ENCODE measurements at regions not wholly inside any gene's neighbourhood (a gene's known extent, or its start where the extent isn't known, plus 50 kb on each side); places are given as distances from the start of the nearest gene placed in this dataset.

DNA sequence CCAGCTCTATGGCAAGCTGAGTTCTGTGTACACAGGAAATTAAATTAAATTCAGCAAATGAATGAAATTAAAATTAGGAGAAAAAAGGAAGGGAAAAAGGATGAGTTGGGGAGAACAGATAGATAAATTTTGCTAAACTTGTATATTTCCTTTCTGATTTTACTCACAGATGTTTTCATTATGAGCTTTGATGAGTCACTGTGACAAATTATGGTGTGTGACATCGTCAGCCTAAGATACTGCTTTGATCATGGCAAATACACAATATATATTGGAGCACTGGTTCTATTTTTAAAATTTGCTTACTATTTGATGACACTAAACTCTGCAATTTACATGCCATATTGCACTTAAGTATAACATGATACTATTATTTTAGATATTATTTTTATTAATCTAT lies 464.6 kb upstream of the SPHKAP start:
- TF ChIP-seq, protein P1, sequence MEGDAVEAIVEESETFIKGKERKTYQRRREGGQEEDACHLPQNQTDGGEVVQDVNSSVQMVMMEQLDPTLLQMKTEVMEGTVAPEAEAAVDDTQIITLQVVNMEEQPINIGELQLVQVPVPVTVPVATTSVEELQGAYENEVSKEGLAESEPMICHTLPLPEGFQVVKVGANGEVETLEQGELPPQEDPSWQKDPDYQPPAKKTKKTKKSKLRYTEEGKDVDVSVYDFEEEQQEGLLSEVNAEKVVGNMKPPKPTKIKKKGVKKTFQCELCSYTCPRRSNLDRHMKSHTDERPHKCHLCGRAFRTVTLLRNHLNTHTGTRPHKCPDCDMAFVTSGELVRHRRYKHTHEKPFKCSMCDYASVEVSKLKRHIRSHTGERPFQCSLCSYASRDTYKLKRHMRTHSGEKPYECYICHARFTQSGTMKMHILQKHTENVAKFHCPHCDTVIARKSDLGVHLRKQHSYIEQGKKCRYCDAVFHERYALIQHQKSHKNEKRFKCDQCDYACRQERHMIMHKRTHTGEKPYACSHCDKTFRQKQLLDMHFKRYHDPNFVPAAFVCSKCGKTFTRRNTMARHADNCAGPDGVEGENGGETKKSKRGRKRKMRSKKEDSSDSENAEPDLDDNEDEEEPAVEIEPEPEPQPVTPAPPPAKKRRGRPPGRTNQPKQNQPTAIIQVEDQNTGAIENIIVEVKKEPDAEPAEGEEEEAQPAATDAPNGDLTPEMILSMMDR (IDR thresholded peaks at IDR 0.05; ENCODE audit: low read depth, low read length) = no peak
- no peak for DNase-seq (ENCODE audit: extremely low read depth, low read depth)

DNA sequence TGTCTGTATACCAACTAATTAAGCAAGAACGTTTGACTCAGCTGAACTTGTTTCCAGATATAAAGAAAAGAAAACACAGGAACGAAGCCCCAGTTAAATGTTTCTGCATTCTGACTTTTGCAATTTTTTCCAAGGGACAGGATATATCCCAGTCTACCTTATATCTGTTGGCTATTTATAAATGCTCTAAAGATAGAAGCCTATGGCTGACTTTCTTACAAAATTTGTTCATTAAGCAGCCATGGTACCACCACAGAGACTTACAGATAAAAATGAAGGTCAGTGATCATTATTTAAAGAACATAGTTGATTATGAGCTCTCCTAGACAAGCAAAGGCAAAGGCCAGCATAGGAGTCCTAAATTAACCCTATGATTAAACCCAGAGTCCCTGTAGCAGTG lies 462.7 kb upstream of the SPHKAP start:
- DNase-seq (ENCODE audit: extremely low read depth, low read depth) = no peak
- TF ChIP-seq, protein P1 (IDR thresholded peaks at IDR 0.05; ENCODE audit: low read depth, low read length) = no peak

DNA sequence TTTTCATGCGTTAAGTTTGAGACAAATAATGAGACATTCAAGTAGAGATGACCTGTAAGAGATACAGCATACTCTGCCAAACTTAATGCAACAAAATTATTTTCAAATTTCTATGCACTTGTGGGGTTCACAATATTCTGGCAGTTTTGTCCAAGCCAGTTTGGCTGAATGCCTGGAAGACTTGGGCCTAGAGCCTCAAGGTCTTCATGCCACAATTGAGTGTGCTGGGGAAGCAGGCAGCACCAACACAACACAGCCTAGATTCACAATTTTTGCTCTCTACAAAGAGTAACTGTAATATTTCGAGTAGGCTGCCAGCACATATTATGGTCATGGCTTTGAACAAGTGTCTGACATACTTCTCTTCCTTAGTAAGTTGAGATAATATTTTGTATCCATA lies 461.4 kb upstream of the SPHKAP start:
- DNase-seq (ENCODE audit: extremely low read depth, low read depth) = no peak
- TF ChIP-seq, protein P1 (IDR thresholded peaks at IDR 0.05; ENCODE audit: low read depth, low read length) = no peak

DNA sequence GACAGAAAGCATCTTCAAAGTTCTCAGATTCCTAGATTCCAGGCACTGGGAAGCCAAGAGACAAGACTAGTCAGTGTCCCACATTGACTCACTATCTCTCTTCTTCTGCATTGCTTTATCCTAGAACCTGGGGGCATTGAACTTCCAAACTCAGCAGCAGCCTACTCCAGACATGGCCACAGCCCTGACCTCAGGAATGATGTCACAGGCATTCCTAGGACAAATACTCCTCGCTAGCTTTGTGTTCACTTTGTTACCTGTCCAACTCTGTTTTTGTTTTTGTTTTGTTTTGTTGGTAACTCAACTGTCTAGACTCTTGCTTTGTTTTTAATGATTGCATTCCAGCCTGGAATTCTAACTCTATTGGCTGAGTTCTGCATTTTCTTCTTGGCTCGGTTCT lies 449.3 kb upstream of the SPHKAP start:
- TF ChIP-seq, protein P1 (IDR thresholded peaks at IDR 0.05; ENCODE audit: low read depth, low read length) = no peak
- DNase-seq (ENCODE audit: extremely low read depth, low read depth) = no peak

DNA sequence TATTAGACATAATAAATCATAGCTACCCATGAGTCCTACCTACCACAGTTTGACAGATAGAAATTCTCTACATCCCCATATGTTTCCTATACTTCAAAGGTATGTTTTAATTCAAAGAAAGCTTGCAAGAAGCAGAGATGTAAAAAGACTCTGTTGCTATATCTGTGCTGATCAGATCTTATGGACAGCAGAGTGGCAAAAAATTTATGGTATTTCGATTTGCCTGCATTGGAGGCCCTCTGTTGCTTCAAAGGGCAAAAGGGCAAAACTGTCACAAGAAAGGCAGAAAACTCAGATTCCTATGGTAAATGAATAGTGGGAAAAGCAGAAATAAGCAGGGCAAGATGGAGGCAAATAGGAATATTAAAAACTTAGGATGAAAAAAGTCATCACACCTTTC lies 447.8 kb upstream of the SPHKAP start:
- DNase-seq (ENCODE audit: extremely low read depth, low read depth) = no peak
- TF ChIP-seq, protein P1 (IDR thresholded peaks at IDR 0.05; ENCODE audit: low read depth, low read length) = no peak

DNA sequence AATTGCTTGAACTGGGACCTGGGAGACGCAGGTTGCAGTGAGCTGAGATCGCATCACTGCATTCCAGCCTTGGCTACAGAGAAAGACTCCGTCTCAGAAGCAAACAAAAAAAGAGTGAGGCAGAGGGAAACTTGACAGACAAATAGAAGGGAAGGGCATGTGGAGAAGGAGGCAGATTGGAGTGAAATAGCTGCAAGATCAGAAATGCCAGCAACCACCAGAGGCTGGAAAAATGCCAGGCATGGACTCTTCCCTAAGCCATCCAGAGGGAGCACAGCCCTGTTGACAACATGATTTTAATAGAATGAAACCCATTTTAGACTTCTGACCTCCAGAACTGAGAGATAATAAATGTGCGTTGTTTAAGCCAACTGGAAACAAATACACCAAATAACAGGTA lies 447.2 kb upstream of the SPHKAP start:
- DNase-seq (ENCODE audit: extremely low read depth, low read depth) = no peak
- TF ChIP-seq, protein P1 (IDR thresholded peaks at IDR 0.05; ENCODE audit: low read depth, low read length) = no peak

DNA sequence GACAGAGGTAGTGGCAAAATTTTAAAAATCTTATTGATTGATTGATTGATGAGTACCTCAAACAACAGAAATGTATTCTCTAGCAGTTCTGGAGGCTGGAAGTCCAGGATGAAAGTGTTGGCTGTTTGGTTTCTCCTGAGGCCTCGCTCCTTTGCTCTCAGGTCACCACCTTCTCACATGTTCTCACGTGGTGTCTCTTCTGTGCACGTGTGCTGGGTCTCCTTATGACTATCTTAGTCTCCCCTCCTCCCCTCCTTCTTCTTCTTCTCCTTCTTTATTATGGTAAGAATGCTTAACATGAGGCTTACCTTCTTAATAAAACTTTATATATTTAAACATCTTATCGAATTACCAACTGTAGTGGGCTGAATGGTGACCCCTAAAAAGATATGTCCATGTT lies 446.0 kb upstream of the SPHKAP start:
- DNase-seq (ENCODE audit: extremely low read depth, low read depth) = no peak
- TF ChIP-seq, protein P1 (IDR thresholded peaks at IDR 0.05; ENCODE audit: low read depth, low read length) = no peak
